MCF 10A (cell line): ENCODE measurements at regions not wholly inside any gene's neighbourhood (a gene's known extent, or its start where the extent isn't known, plus 50 kb on each side); places are given as distances from the start of the nearest gene placed in this dataset.

Source experiments
- BruUV-seq: library from RNA; stranded (reverse); fragments of 400-500 nt; replicated peaks from 2 replicates; lab custom pipeline; 2021; lab: Mats Ljungman, UMichigan
- CTCF ChIA-PET: fragments of 300-600 bp; sonication (Branson Sonifier 250); formaldehyde crosslinking; extraction: SDS; loops from one replicate; lab custom pipeline; 2021; ENCODE audit warnings: antibody characterized with exemption, inconsistent platforms; lab: Yijun Ruan, JAX
- POLR2A ChIA-PET: fragments of 300-600, 350-650 bp; sonication (Branson Sonifier 250); formaldehyde crosslinking; extraction: SDS; loops from one replicate; lab custom pipeline; 2020; ENCODE audit warnings: antibody characterized with exemption, inconsistent platforms; lab: Yijun Ruan, JAX
- DNase-seq: peaks from one replicate; pipeline ENCODE4 v3.0.0-alpha.2; 2018; ENCODE audit not compliant: unreplicated experiment
- H3K27ac Mint-ChIP-seq: one replicate; pipeline ENCODE4 v1.8.0; 2022; ENCODE audit warnings: mild to moderate bottlenecking, low read depth, mixed read lengths; ENCODE audit not compliant: unreplicated experiment
- H3K27me3 Mint-ChIP-seq: one replicate; pipeline ENCODE4 v1.8.0; 2022; ENCODE audit warnings: mixed read lengths; ENCODE audit not compliant: insufficient read depth, unreplicated experiment
- H3K36me3 Mint-ChIP-seq: one replicate; pipeline ENCODE4 v1.8.0; 2022; ENCODE audit warnings: mild to moderate bottlenecking, moderate library complexity, mixed read lengths; ENCODE audit not compliant: insufficient read depth, unreplicated experiment
- H3K4me1 Mint-ChIP-seq: one replicate; pipeline ENCODE4 v1.8.0; 2022; ENCODE audit warnings: mixed read lengths; ENCODE audit not compliant: insufficient read depth, unreplicated experiment
- H3K4me3 Mint-ChIP-seq: one replicate; pipeline ENCODE4 v1.8.0; 2022; ENCODE audit warnings: mild to moderate bottlenecking, moderate library complexity, mixed read lengths; ENCODE audit not compliant: unreplicated experiment
- H3K9me3 Mint-ChIP-seq: one replicate; pipeline ENCODE4 v1.8.0; 2022; ENCODE audit warnings: mixed read lengths; ENCODE audit not compliant: unreplicated experiment
- CTCF ChIP-seq: fragments of 200-600 bp; IDR thresholded peaks from one replicate; pipeline ENCODE4 v1.8.0; 2022; ENCODE audit warnings: antibody characterized with exemption, mild to moderate bottlenecking; ENCODE audit not compliant: unreplicated experiment
- intact Hi-C: fragments of 100-400 bp; cut with micrococcal nuclease; formaldehyde crosslinking; loops from 2 replicates; pipeline ENCODE4 v1.14.1; 2022

DNA sequence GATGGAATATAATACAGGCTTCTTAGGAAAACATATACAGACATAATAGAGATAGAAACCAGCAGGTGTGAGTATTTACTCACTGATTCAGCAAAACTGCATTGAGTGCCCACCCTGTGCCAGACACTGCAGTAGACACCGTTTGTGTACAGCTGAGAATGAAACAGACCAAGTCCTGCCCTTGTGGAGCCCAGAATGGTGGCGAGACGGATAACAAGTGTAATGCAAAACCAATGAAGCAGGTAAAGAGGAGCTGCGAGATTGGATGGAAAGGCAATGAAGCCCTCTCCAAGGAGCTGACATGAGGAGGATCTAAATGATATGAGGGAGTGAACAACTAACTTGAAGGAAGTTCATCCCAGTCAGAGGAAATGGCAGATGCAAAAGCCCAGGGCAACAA is 256.4 kb downstream of the MEX3B start:
- no peaks in the 10 kb centered on the region for H3K4me1 Mint-ChIP-seq
- no peak for TF ChIP-seq CTCF
- DNase-seq = no peak
- intact Hi-C loops = no loop called here
- H3K27ac Mint-ChIP-seq = no peak overlapping the region
- CTCF ChIA-PET = no interaction called here
- no peaks in the 10 kb centered on the region for H3K27me3 Mint-ChIP-seq
- no peaks in the 10 kb centered on the region for H3K36me3 Mint-ChIP-seq
- POLR2A ChIA-PET = interaction anchor here (0.6 to 0.9 kb wide), 2 partner anchors 164 to 259 kb away, joined by 3 to 5 read pairs; no protein-coding TSS in a partner anchor
- no peak overlapping the region for H3K4me3 Mint-ChIP-seq
- BruUV-seq = no TSS peak
- H3K9me3 Mint-ChIP-seq = no peaks in the 10 kb centered on the region

DNA sequence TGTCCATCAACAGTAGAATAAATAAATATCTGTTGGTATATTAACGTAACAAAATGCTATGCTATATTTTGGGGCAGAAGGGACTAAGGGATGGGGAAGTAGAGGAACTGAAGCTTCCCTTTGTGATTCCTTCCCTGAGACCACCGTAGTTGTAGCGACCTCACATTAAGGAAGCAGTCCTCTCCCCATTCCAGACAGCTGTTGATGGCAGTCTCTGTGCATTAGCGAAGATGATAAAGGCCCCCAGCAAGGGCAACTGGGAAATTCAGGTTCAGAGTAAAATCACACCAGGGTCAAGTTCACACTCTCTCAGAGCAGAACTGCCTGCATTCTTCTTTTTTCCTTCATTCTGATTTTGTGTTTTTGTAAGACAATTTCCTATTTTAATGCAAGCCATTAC is 259.0 kb downstream of the MEX3B start:
- BruUV-seq = no TSS peak
- CTCF ChIA-PET = interaction anchor here (0.7 kb wide), 1 partner anchor 101 kb away, joined by 3 read pairs; no protein-coding TSS in a partner anchor

GRCh38 chr15:81785679-81786078 is 260.1 kb downstream of the MEX3B start:
- H3K4me1 Mint-ChIP-seq = no peaks in the 10 kb centered on the region
- ChIA-PET CTCF (interaction anchor here (0.6 kb wide), 2 partner anchors 84 to 296 kb away, joined by 3 read pairs; no protein-coding TSS in a partner anchor), POLR2A (interaction anchor here (0.5 kb wide), 1 partner anchor 197 kb away, joined by 3 read pairs; no protein-coding TSS in a partner anchor)
- intact Hi-C loops = no loop called here
- no peak overlapping the region for H3K27ac Mint-ChIP-seq
- peaks cover 10% of the 10 kb centered on the region for H3K27me3 Mint-ChIP-seq
- no peaks in the 10 kb centered on the region for H3K36me3 Mint-ChIP-seq
- DNase-seq = no peak
- H3K4me3 Mint-ChIP-seq = no peak overlapping the region
- no TSS peak for BruUV-seq
- TF ChIP-seq CTCF = no peak
- H3K9me3 Mint-ChIP-seq = peaks cover 14% of the 10 kb centered on the region

More for the DNA sequence above, 259.0 kb downstream of the MEX3B start:
- H3K4me1 Mint-ChIP-seq = no peaks in the 10 kb centered on the region
- peaks cover 10% of the 10 kb centered on the region for H3K9me3 Mint-ChIP-seq
- peaks cover 3% of the 10 kb centered on the region for H3K27me3 Mint-ChIP-seq
- no peak overlapping the region for H3K4me3 Mint-ChIP-seq
- intact Hi-C loops = no loop called here
- no peak overlapping the region for H3K27ac Mint-ChIP-seq
- no peaks in the 10 kb centered on the region for H3K36me3 Mint-ChIP-seq
- POLR2A ChIA-PET = no interaction called here
- DNase-seq = no peak
- TF ChIP-seq CTCF = no peak

- no peak overlapping the region for H3K27ac Mint-ChIP-seq
- no peaks in the 10 kb centered on the region for H3K36me3 Mint-ChIP-seq
- no TSS peak for BruUV-seq
- ChIA-PET POLR2A (interaction anchor here (0.5 kb wide), 1 partner anchor 197 kb away, joined by 3 read pairs; no protein-coding TSS in a partner anchor), CTCF (interaction anchor here (0.5 to 0.7 kb wide), 5 partner anchors 34 to 1398 kb away, joined by 3 to 4 read pairs (median 3); no protein-coding TSS in a partner anchor)
- intact Hi-C loops = no loop called here
- no peak overlapping the region for H3K4me3 Mint-ChIP-seq
- peaks cover 10% of the 10 kb centered on the region for H3K27me3 Mint-ChIP-seq
- no peaks in the 10 kb centered on the region for H3K4me1 Mint-ChIP-seq
- DNase-seq = no peak
- TF ChIP-seq CTCF = no peak
- peaks cover 14% of the 10 kb centered on the region for H3K9me3 Mint-ChIP-seq
Measured at GRCh38 chr15:81785181-81785580, 260.6 kb downstream of the MEX3B start.
